CD4-positive, alpha-beta T cell (primary cell): ENCODE measurements at regions not wholly inside any gene's neighbourhood (a gene's known extent, or its start where the extent isn't known, plus 50 kb on each side); places are given as distances from the start of the nearest gene placed in this dataset.

ENCODE experiments used
- ATAC-seq: fragments of 200-7000 bp; cut with Tn5 transposase; one replicate; pipeline ENCODE4 v1.10.0; 2022; ENCODE audit warnings: mild to moderate bottlenecking; ENCODE audit not compliant: poor library complexity
- CTCF ChIA-PET: fragments of 350-600 bp; sonication (Branson Sonifier 250); formaldehyde crosslinking; loops from one replicate; lab custom pipeline; 2021; ENCODE audit warnings: antibody characterized with exemption, inconsistent platforms; lab: Charles Lee
- POLR2A ChIA-PET: fragments of 350-600 bp; sonication (Branson Sonifier 250); formaldehyde crosslinking; loops from one replicate; lab custom pipeline; 2021; ENCODE audit warnings: antibody characterized with exemption, inconsistent platforms; lab: Charles Lee
- DNase-seq, 14 experiments: peaks; one replicate each; pipeline ENCODE4 v3.0.0-alpha.2; 2013 to 2020; ENCODE audit warnings: mixed read lengths in 2 of 14
- H3K27ac ChIP-seq, 2 donors: one replicate each; pipeline versions ENCODE4 v1.5.1 to v1.7.0; 2013; ENCODE audit warnings: low read length in 2 of 2, low read depth in 1 of 2, mild to moderate bottlenecking in 1 of 2
- H3K27me3 ChIP-seq, 2 experiments: 1 replicate in 1 of 2; 2 replicates in 1 of 2; pipeline versions ENCODE4 v1.6.1 to v1.7.0; 2013; ENCODE audit warnings: low read length in 2 of 2, control low read depth in 1 of 2, mild to moderate bottlenecking in 1 of 2, moderate library complexity in 1 of 2; ENCODE audit not compliant: insufficient read depth in 2 of 2, control insufficient read depth in 1 of 2
- H3K36me3 ChIP-seq: one replicate; pipeline ENCODE4 v1.6.1; 2013; ENCODE audit warnings: low read length, control low read depth; ENCODE audit not compliant: insufficient read depth
- H3K4me1 ChIP-seq: one replicate; pipeline ENCODE4 v1.6.1; 2013; ENCODE audit warnings: low read length, control low read depth; ENCODE audit not compliant: insufficient read depth
- H3K4me3 ChIP-seq: one replicate; pipeline ENCODE4 v1.5.1; 2013; ENCODE audit warnings: mild to moderate bottlenecking, low read length, moderate library complexity
- H3K9me3 ChIP-seq, 2 experiments: 1 replicate in 1 of 2; 2 replicates in 1 of 2; pipeline versions ENCODE4 v1.6.1 to v1.7.0; 2013; ENCODE audit warnings: low read length in 2 of 2, mild to moderate bottlenecking in 2 of 2, control low read depth in 1 of 2, moderate library complexity in 1 of 2; ENCODE audit not compliant: control insufficient read depth in 1 of 2, insufficient read depth in 1 of 2
- H3K27ac Mint-ChIP-seq: one replicate; pipeline ENCODE4 v1.8.0; 2020; ENCODE audit warnings: mixed read lengths
- H3K27me3 Mint-ChIP-seq: one replicate; pipeline ENCODE4 v1.8.0; 2021; ENCODE audit warnings: mixed read lengths
- H3K36me3 Mint-ChIP-seq: one replicate; pipeline ENCODE4 v1.8.0; 2021; ENCODE audit warnings: low read depth, mixed read lengths
- H3K4me1 Mint-ChIP-seq: one replicate; pipeline ENCODE4 v1.8.0; 2021; ENCODE audit warnings: low read depth, mixed read lengths
- H3K4me3 Mint-ChIP-seq: one replicate; pipeline ENCODE4 v1.8.0; 2020; ENCODE audit warnings: mild to moderate bottlenecking, mixed read lengths
- H3K9me3 Mint-ChIP-seq: one replicate; pipeline ENCODE4 v1.8.0; 2020; ENCODE audit warnings: mixed read lengths
- CTCF ChIP-seq: fragments of 200-600 bp; IDR thresholded peaks from one replicate; pipeline ENCODE4 v1.8.0; 2022; ENCODE audit warnings: antibody characterized with exemption, mild to moderate bottlenecking
- intact Hi-C, 2 experiments: fragments of 100-400 bp; cut with DNase I in 1 of 2; cut with micrococcal nuclease in 1 of 2; formaldehyde crosslinking; loops; one replicate each; pipeline versions ENCODE4 v1.15.1 to v1.9.0; 2023 to 2025; cut with DNase I, micrococcal nuclease

GRCh38 chr5:4212071-4212739, 616.6 kb downstream of the IRX1 start:
- no peak overlapping the region for H3K27ac ChIP-seq
- no peaks in the 10 kb centered on the region for H3K27me3 ChIP-seq
- Mint-ChIP-seq H3K27me3 (no peaks in the 10 kb centered on the region), H3K9me3 (peaks cover 9% of the 10 kb centered on the region), H3K36me3 (no peaks in the 10 kb centered on the region), H3K27ac (no peak overlapping the region), H3K4me1 (no peaks in the 10 kb centered on the region), H3K4me3 (no peak overlapping the region)
- intact Hi-C loops = no loop called here
- H3K36me3 ChIP-seq = no peaks in the 10 kb centered on the region
- CTCF ChIA-PET = no interaction called here
- ATAC-seq (no peak), DNase-seq (no peak)
- H3K4me3 ChIP-seq = no peak overlapping the region
- POLR2A ChIA-PET = no interaction called here
- peaks cover 0 to 25% of the 10 kb centered on the region in 2 experiments for H3K9me3 ChIP-seq
- no peak for TF ChIP-seq CTCF
- no peaks in the 10 kb centered on the region for H3K4me1 ChIP-seq

GRCh38 chr5:4212981-4213819, 617.6 kb downstream of the IRX1 start:
- peaks cover 0 to 21% of the 10 kb centered on the region in 2 experiments for H3K9me3 ChIP-seq
- Mint-ChIP-seq H3K9me3 (peaks cover 9% of the 10 kb centered on the region), H3K27me3 (no peaks in the 10 kb centered on the region), H3K27ac (no peak overlapping the region), H3K4me1 (no peaks in the 10 kb centered on the region), H3K4me3 (no peak overlapping the region), H3K36me3 (no peaks in the 10 kb centered on the region)
- H3K4me1 ChIP-seq = no peaks in the 10 kb centered on the region
- CTCF ChIA-PET = no interaction called here
- intact Hi-C loops = no loop called here
- no peaks in the 10 kb centered on the region for H3K36me3 ChIP-seq
- ATAC-seq = no peak
- TF ChIP-seq CTCF = no peak
- POLR2A ChIA-PET = no interaction called here
- H3K27me3 ChIP-seq = no peaks in the 10 kb centered on the region
- no peak overlapping the region for H3K27ac ChIP-seq
- H3K4me3 ChIP-seq = no peak overlapping the region
- no peak for DNase-seq

GRCh38 chr5:4215143-4215542, 619.5 kb downstream of the IRX1 start:
- Mint-ChIP-seq H3K4me3 (no peak overlapping the region), H3K4me1 (no peaks in the 10 kb centered on the region), H3K36me3 (no peaks in the 10 kb centered on the region), H3K27me3 (no peaks in the 10 kb centered on the region), H3K9me3 (peaks cover 2% of the 10 kb centered on the region), H3K27ac (no peak overlapping the region)
- ATAC-seq = no peak
- no peak for TF ChIP-seq CTCF
- Histone ChIP-seq H3K9me3 (peaks cover 0 to 17% of the 10 kb centered on the region in 2 experiments), H3K4me1 (no peaks in the 10 kb centered on the region), H3K27me3 (no peaks in the 10 kb centered on the region), H3K27ac (no peak overlapping the region), H3K4me3 (no peak overlapping the region), H3K36me3 (no peaks in the 10 kb centered on the region)
- CTCF ChIA-PET = no interaction called here
- DNase-seq = no peak
- intact Hi-C loops = no loop called here
- POLR2A ChIA-PET = no interaction called here
